Gastroesophageal sphincter (tissue), 4 donors: ENCODE measurements at regions not wholly inside any gene's neighbourhood (a gene's known extent, or its start where the extent isn't known, plus 50 kb on each side); places are given as distances from the start of the nearest gene placed in this dataset.

Experiments
- ATAC-seq: fragments of 150-250 bp; one replicate; pipeline ENCODE4 v1.9.1; 2016; ENCODE audit warnings: mild to moderate bottlenecking, moderate library complexity
- H3K27ac ChIP-seq, 4 donors: fragments of 200-600 bp; sonication (generic) in 3 of 4; 1 replicate in 3 of 4; 2 replicates in 1 of 4; pipeline ENCODE4 v1.5.1; 2016 to 2019
- H3K27me3 ChIP-seq: fragments of 200-600 bp; sonication (generic); one replicate; pipeline ENCODE4 v1.5.1; 2019
- H3K36me3 ChIP-seq, 2 donors: fragments of 200-600 bp; sonication (generic); one replicate each; pipeline ENCODE4 v1.5.1; 2019; ENCODE audit warnings: control low read depth in 1 of 2
- H3K4me1 ChIP-seq, 3 donors: fragments of 200-600 bp; sonication (generic); 1 replicate in 2 of 3; 2 replicates in 1 of 3; pipeline ENCODE4 v1.5.1; 2016 to 2019; ENCODE audit warnings: control low read depth in 2 of 3
- H3K4me3 ChIP-seq, 2 donors: fragments of 200-600 bp; sonication (generic); one replicate each; pipeline ENCODE4 v1.5.1; 2019; ENCODE audit warnings: mild to moderate bottlenecking in 1 of 2, moderate library complexity in 1 of 2
- H3K9me3 ChIP-seq, 3 donors: fragments of 200-600 bp; sonication (generic); one replicate each; pipeline ENCODE4 v1.5.1; 2017 to 2019; ENCODE audit warnings: control low read depth in 2 of 3
- EP300 ChIP-seq: sonication (generic); formaldehyde crosslinking; IDR thresholded peaks from one replicate; pipeline ENCODE4 v1.6.1; 2017; ENCODE audit warnings: antibody characterized with exemption, mild to moderate bottlenecking
- POLR2A ChIP-seq, 2 donors: fragments of 450-650 bp; IDR thresholded peaks; one replicate each; pipeline ENCODE4 v1.6.1; 2017; ENCODE audit warnings: antibody characterized with exemption in 2 of 2, mild to moderate bottlenecking in 2 of 2, moderate library complexity in 1 of 2
- POLR2AphosphoS5 ChIP-seq: sonication (generic); formaldehyde crosslinking; IDR thresholded peaks from one replicate; pipeline ENCODE4 v1.6.1; 2017; ENCODE audit warnings: antibody characterized with exemption
- WGBS, 2 donors: methylation state at CpG; one replicate each; pipeline ENCODE4 v1.1.5; 2018; ENCODE audit warnings: low coverage in 1 of 2; 5-methylcytosine and 5-hydroxymethylcytosine counted together
- TF ChIP-seq, protein P1 (sequence below), 4 experiments: fragments of 200-600 bp in 2 of 4; fragments of 450-650 bp in 2 of 4; sonication (generic) in 1 of 4; IDR thresholded peaks; one replicate each; pipeline ENCODE4 v1.5.1; 2017 to 2019; ENCODE audit warnings: antibody characterized with exemption in 4 of 4, mild to moderate bottlenecking in 2 of 4, moderate library complexity in 2 of 4

DNA sequence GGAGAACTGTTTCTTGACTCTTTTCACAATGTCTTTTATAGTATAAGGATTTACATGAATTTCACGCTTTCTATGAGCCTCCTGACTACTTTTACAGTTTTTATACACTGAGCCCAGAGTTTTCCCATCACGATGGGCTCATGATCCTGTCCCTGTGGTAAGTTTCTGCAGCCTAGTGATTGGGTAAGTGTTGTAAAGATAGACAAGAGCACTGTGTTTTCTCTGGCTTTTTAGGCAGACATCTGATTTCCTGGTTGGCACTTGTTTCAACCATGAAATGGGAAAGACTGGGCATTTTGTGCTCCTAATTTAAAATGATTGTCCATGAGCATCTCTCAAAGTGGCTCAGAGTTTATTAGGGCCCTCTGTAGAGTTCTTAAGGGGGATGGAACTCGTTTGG, 299.0 kb downstream of the FAT3 start:
- Histone ChIP-seq H3K27me3 (no peaks in the 10 kb centered on the region), H3K27ac (no peak overlapping the region), H3K4me1 (no peaks in the 10 kb centered on the region), H3K4me3 (no peak overlapping the region), H3K36me3 (no peaks in the 10 kb centered on the region), H3K9me3 (no peaks in the 10 kb centered on the region)
- no peak for TF ChIP-seq EP300
- TF ChIP-seq, protein P1, sequence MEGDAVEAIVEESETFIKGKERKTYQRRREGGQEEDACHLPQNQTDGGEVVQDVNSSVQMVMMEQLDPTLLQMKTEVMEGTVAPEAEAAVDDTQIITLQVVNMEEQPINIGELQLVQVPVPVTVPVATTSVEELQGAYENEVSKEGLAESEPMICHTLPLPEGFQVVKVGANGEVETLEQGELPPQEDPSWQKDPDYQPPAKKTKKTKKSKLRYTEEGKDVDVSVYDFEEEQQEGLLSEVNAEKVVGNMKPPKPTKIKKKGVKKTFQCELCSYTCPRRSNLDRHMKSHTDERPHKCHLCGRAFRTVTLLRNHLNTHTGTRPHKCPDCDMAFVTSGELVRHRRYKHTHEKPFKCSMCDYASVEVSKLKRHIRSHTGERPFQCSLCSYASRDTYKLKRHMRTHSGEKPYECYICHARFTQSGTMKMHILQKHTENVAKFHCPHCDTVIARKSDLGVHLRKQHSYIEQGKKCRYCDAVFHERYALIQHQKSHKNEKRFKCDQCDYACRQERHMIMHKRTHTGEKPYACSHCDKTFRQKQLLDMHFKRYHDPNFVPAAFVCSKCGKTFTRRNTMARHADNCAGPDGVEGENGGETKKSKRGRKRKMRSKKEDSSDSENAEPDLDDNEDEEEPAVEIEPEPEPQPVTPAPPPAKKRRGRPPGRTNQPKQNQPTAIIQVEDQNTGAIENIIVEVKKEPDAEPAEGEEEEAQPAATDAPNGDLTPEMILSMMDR (IDR thresholded peaks at IDR 0.05) = no peak
- TF ChIP-seq POLR2A (IDR thresholded peaks at IDR 0.05) = no peak
- TF ChIP-seq POLR2AphosphoS5 = no peak
- 68 to 73% methylated on average over 2 to 3 of the region's 3 CpGs for WGBS, 2 donors
- no peak for ATAC-seq

DNA sequence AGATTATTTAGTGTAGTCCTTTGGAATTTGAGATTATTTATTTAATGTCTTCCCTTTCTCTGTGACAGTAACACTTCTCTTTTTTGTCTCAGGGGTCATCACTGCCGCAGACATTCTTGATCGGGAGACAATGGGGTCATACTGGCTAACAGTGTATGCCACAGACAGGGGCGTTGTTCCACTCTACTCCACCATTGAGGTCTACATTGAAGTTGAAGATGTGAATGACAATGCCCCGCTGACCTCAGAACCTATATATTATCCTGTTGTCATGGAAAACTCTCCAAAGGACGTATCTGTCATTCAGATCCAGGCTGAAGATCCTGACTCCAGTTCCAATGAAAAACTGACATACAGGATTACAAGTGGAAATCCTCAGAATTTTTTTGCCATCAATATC, 299.9 kb downstream of the FAT3 start:
- Histone ChIP-seq H3K9me3 (no peaks in the 10 kb centered on the region), H3K27me3 (no peaks in the 10 kb centered on the region), H3K4me3 (no peak overlapping the region), H3K27ac (no peak overlapping the region), H3K36me3 (no peaks in the 10 kb centered on the region), H3K4me1 (no peaks in the 10 kb centered on the region)
- TF ChIP-seq POLR2AphosphoS5 = no peak
- TF ChIP-seq, protein P1 (IDR thresholded peaks at IDR 0.05) = no peak
- no peak for TF ChIP-seq EP300
- no peak for TF ChIP-seq POLR2A (IDR thresholded peaks at IDR 0.05)
- 89 to 92% methylated on average over 2 to 4 of the region's 5 CpGs for WGBS, 2 donors
- no peak for ATAC-seq

DNA sequence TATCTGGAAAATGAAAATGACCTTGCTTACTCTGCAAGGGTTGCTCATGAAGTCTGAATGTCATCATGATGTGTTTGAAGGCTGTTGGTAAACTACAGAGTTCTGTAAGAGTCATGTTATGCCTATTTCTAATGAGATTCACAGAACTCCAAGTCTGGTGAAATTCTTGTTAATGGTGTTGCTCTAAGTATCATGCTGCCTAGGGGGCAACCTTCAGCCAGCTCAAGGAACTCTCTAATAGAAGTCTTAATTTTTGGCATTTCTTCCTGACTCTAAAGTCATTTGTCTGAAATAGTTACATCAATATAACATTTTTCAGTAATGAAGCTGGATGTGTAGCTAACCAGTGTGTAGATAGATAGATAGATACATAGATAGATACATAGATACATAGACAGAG, 302.8 kb downstream of the FAT3 start:
- Histone ChIP-seq H3K27ac (no peak overlapping the region), H3K36me3 (no peaks in the 10 kb centered on the region), H3K4me1 (no peaks in the 10 kb centered on the region), H3K27me3 (no peaks in the 10 kb centered on the region), H3K9me3 (no peaks in the 10 kb centered on the region), H3K4me3 (no peak overlapping the region)
- no peak for TF ChIP-seq EP300
- ATAC-seq = no peak

DNA sequence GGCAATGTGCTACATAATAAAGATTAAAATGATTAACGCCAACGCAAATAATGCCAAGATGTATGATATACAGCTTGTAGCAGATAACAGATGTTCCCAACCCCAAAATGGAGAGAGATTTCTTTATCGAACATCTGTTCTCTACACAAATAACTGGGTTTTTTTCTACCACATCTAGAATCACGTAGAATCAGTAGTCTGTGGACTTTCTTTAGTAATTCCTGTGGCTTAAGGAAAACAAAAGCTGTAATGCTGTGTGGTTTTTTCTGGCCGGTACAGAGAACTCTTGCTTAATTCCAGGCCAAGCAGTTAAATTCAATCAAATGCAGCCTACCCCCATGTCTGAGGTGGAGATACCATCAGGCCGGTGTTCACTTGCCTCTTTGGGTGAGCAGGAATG, 303.4 kb downstream of the FAT3 start:
- H3K4me1 ChIP-seq = no peaks in the 10 kb centered on the region

DNA sequence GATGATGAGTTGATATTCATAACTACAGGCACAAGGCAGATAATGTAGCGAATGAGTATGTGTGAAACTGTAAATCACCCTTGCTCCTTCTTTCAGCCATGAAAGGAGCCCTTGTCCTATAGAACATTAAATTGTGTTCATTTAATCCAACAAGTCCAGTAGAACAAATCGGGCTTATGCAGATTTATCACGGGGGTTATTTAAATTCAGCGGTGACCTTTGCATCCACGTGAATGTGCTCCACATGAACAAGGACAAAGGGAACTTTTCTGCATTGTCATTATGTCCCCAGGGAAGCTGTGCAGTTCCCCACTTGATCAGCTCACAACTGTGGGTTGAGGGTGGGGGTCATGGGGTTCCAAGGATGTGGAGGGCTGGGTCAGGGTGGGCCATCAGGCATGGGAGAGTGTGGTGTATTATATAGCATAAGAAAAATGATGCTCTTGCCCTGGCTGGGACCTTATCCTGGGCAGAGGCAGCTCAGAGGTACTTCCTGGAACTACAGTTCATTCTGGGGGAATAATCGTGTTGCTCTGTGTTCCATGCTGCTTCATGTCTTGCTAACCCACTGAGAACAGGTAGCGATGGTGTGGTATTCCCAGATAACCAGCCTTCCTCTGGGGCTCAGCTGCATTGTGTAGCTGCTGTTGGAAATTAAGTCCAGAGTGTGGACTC, 306.6 kb downstream of the FAT3 start:
- ATAC-seq = no peak
- TF ChIP-seq, protein P1 (IDR thresholded peaks at IDR 0.05) = no peak
- TF ChIP-seq POLR2AphosphoS5 (no peak), EP300 (no peak), POLR2A (IDR thresholded peaks at IDR 0.05) (no peak)
- Histone ChIP-seq H3K4me3 (no peak overlapping the region), H3K4me1 (no peaks in the 10 kb centered on the region), H3K9me3 (no peaks in the 10 kb centered on the region), H3K36me3 (no peaks in the 10 kb centered on the region), H3K27ac (no peak overlapping the region), H3K27me3 (no peaks in the 10 kb centered on the region)
- WGBS, 2 donors = 80 to 93% methylated on average over 7 of the region's 7 CpGs

More for the DNA sequence above, 303.4 kb downstream of the FAT3 start:
- no peak for TF ChIP-seq POLR2AphosphoS5
- TF ChIP-seq, protein P1 (IDR thresholded peaks at IDR 0.05) = no peak
- TF ChIP-seq EP300 = no peak
- no peak for TF ChIP-seq POLR2A (IDR thresholded peaks at IDR 0.05)
- H3K27me3 ChIP-seq = no peaks in the 10 kb centered on the region
- H3K27ac ChIP-seq = no peak overlapping the region
- WGBS, 2 donors = 75 to 80% methylated on average over 6 of the region's 6 CpGs
- ATAC-seq = no peak
- H3K36me3 ChIP-seq = no peaks in the 10 kb centered on the region
- no peak overlapping the region for H3K4me3 ChIP-seq
- H3K9me3 ChIP-seq = no peaks in the 10 kb centered on the region
